ENCODE measurements at regions not wholly inside any gene's neighbourhood (a gene's known extent, or its start where the extent isn't known, plus 50 kb on each side); places are given as distances from the start of the nearest gene placed in this dataset.
"Not testable (repeated sequence)": the region's sequence is repeated elsewhere in the genome, so short reads cannot be mapped to it uniquely, and the experiment has no call there.

DNA sequence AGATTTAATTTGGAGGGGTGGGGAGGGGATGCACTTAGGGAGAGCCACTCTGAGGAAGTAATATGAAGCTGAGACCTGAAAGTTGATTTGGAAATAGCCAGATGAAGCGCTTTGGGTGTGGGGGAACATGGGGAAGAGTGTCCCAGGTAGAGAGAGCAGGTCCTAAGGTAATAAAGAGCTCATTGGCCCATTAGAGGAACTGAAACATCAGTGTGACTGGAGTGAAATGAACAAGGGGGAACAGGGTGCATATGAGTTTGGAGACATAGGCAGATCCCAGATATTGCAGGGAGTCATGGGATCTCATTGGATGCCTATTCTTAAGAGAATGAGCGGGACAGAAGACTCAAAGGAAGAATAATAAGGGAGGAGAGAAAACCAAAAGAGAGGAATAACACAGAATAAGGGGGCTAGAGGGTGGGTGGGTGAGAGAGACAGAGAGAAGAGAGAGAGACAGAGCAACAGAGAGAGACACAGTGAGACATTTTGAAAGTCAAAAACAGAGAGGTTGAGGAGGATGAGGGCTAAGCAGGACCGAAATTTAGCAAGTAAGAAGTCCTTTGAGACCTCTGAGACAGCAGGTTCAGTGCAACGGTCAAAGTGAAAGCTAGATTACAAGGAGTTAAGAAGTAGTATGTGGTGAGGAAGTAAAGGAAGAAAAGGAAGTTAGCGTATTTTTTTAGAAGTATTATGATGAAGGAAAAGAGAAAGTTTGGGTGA is 54.1 kb upstream of the NOTCH2NLA start:
- not testable (repeated sequence) for H3K36me3 ChIP-seq (ENCODE audit: low read length); H2AFZ ChIP-seq (ENCODE audit: low read depth, low read length, severe bottlenecking); H3K27me3 ChIP-seq (ENCODE audit: low read length); H3F3A ChIP-seq (ENCODE audit: insufficient read depth); H3K9me3 ChIP-seq (ENCODE audit: insufficient read depth, low read length); H3K9me2 ChIP-seq (replicated peaks; ENCODE audit: insufficient read depth, low read length); H3K9ac ChIP-seq (ENCODE audit: low read length); H3K4me3 ChIP-seq (ENCODE audit: insufficient read depth, low read length, poor library complexity, severe bottlenecking); H3K27ac ChIP-seq (ENCODE audit: low read depth, low read length); H3K4me2 ChIP-seq (ENCODE audit: low read depth, low read length, poor library complexity, severe bottlenecking); H4K20me1 ChIP-seq (ENCODE audit: low read depth, low read length); H3K79me2 ChIP-seq (ENCODE audit: insufficient read depth, low read length)

DNA sequence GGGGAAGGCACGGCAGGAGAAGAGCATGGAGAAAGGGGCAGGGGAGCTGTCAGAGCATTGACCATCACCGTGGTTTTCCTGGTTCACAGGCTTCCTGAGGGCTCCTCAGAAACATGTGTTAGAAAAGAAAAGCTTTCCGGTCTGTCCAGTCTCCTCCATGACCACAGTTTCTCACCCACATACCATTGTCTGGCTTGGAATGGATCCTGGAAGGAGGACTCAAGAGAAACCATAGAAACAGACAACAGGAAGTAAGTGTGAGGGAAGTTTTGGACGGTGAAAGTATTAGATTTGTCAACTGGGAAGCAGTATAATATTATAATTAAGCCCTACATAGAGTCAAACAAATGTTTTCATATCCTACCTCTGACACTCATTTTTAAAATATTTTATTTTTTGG is 52.7 kb upstream of the NOTCH2NLA start:
- not testable (repeated sequence) for H3K36me3 ChIP-seq (ENCODE audit: low read length); H2AFZ ChIP-seq (ENCODE audit: low read depth, low read length, severe bottlenecking); H4K20me1 ChIP-seq (ENCODE audit: low read depth, low read length); H3K79me2 ChIP-seq (ENCODE audit: insufficient read depth, low read length); H3K27me3 ChIP-seq (ENCODE audit: low read length); H3K9ac ChIP-seq (ENCODE audit: low read length); H3K9me3 ChIP-seq (ENCODE audit: insufficient read depth, low read length); H3K27ac ChIP-seq (ENCODE audit: low read depth, low read length); H3K9me2 ChIP-seq (replicated peaks; ENCODE audit: insufficient read depth, low read length); H3K4me3 ChIP-seq (ENCODE audit: insufficient read depth, low read length, poor library complexity, severe bottlenecking); H3F3A ChIP-seq (ENCODE audit: insufficient read depth); H3K4me2 ChIP-seq (ENCODE audit: low read depth, low read length, poor library complexity, severe bottlenecking)

DNA sequence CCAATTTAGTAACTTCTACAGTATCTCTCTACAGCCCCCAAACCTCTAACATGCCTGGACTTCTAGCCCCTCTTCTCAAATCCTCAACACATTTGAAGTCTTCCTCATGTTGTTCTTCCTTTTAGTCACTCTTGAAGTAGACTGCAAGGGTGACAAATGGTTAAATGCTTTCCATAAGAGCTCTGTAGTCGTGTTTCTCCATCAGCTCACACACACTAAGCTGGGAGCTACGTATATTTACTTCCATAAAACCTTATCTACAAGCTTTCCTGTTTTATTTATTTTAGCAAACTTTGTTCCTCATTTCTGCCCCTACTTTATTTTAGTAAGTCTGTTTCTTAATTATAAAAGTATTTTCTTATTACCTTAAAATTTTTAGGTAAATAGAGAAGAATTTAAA is 49.9 kb upstream of the NOTCH2NLA start:
- H3K9me2 ChIP-seq (replicated peaks; ENCODE audit: insufficient read depth, low read length); H3K4me2 ChIP-seq (ENCODE audit: low read depth, low read length, poor library complexity, severe bottlenecking); H3F3A ChIP-seq (ENCODE audit: insufficient read depth); H3K27ac ChIP-seq (ENCODE audit: low read depth, low read length); H2AFZ ChIP-seq (ENCODE audit: low read depth, low read length, severe bottlenecking); H3K4me3 ChIP-seq (ENCODE audit: insufficient read depth, low read length, poor library complexity, severe bottlenecking); H3K27me3 ChIP-seq (ENCODE audit: low read length); H3K79me2 ChIP-seq (ENCODE audit: insufficient read depth, low read length); H4K20me1 ChIP-seq (ENCODE audit: low read depth, low read length); H3K9ac ChIP-seq (ENCODE audit: low read length); H3K36me3 ChIP-seq (ENCODE audit: low read length); H3K9me3 ChIP-seq (ENCODE audit: insufficient read depth, low read length): not testable (repeated sequence)

Data from SU-DHL-6 (cell line).